Activated naive CD4-positive, alpha-beta T cell treated with anti-CD3 and anti-CD28 coated beads for 36 hours (primary cell): ENCODE measurements at regions not wholly inside any gene's neighbourhood (a gene's known extent, or its start where the extent isn't known, plus 50 kb on each side); places are given as distances from the start of the nearest gene placed in this dataset.
"Not testable (repeated sequence)": the region's sequence is repeated elsewhere in the genome, so short reads cannot be mapped to it uniquely, and the experiment has no call there.

Source experiments
- CTCF ChIA-PET: fragments of 350-600 bp; sonication (Branson Sonifier 250); formaldehyde crosslinking; loops from one replicate; lab custom pipeline; 2021; ENCODE audit warnings: antibody characterized with exemption; lab: Charles Lee
- DNase-seq: peaks from one replicate; pipeline ENCODE4 v3.0.0-alpha.2; 2020
- H3K27ac Mint-ChIP-seq: one replicate; pipeline ENCODE4 v1.8.0; 2021; ENCODE audit warnings: mild to moderate bottlenecking, mixed read lengths
- H3K27me3 Mint-ChIP-seq: one replicate; pipeline ENCODE4 v1.8.0; 2021; ENCODE audit warnings: low read depth, mixed read lengths
- H3K36me3 Mint-ChIP-seq: one replicate; pipeline ENCODE4 v1.8.0; 2021; ENCODE audit warnings: low read depth, mixed read lengths
- H3K4me1 Mint-ChIP-seq: one replicate; pipeline ENCODE4 v1.8.0; 2021; ENCODE audit warnings: low read depth, mixed read lengths
- H3K4me3 Mint-ChIP-seq: one replicate; pipeline ENCODE4 v1.8.0; 2021; ENCODE audit warnings: mild to moderate bottlenecking, moderate library complexity, mixed read lengths
- H3K9me3 Mint-ChIP-seq: one replicate; pipeline ENCODE4 v1.8.0; 2021; ENCODE audit warnings: mixed read lengths
- intact Hi-C: fragments of 100-400 bp; cut with micrococcal nuclease; formaldehyde crosslinking; loops from one replicate; pipeline ENCODE4 v1.15.1; 2023

DNA sequence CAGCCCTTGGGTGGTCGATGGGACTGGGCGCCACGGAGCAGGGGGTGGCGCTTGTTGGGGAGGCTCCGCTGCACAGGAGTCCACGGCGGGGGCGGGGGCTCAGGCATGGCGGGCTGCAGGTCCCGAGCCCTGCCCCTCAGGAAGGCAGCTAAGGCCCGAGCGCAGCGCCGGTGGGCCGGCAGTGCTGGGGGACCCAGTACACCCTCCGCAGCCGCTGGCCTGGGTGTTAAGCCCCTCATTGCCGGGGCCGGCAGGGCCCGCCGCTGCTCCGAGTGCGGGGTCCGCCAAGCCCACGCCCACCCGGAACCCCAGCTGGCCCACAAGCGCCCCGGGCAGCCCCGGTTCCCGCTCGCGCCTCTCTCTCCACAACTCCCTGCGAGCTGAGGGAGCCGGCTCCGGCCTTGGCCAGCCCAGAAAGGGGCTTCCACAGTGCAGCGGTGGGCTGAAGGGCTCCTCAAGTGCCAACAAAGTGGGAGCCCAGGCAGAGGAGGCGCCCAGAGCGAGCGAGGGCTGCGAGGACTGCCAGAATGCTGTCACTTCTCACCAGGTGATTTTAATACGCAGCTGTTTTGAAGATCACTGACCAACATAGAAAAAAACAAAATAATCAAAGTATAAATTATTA, 66.1 kb upstream of the NDST4 start:
- H3K27ac Mint-ChIP-seq, CTCF ChIA-PET, DNase-seq, intact Hi-C loops, H3K27me3 Mint-ChIP-seq, H3K4me1 Mint-ChIP-seq, H3K4me3 Mint-ChIP-seq, H3K9me3 Mint-ChIP-seq, H3K36me3 Mint-ChIP-seq: not testable (repeated sequence)

DNA sequence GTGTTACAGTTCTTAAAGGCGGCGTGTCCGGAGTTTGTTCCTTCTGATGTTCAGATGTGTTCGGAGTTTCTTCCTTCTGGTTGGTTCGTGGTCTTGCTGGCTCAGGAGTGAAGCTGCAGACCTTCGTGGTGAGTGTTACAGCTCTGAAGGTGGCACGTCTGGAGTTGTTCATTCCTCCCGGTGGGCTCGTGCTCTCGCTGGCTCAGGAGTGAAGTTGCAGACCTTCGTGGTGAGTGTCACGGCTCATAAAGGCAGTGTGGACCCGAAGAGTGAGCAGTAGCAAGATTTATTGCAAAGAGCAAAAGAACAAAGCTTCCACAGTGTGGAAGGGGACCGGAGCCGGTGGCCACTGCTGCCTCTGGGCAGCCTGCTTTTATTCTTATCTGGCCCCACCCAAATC, 65.3 kb upstream of the NDST4 start:
- H3K4me1 Mint-ChIP-seq, H3K9me3 Mint-ChIP-seq, H3K4me3 Mint-ChIP-seq, H3K36me3 Mint-ChIP-seq, CTCF ChIA-PET, DNase-seq, intact Hi-C loops, H3K27ac Mint-ChIP-seq, H3K27me3 Mint-ChIP-seq: not testable (repeated sequence)

DNA sequence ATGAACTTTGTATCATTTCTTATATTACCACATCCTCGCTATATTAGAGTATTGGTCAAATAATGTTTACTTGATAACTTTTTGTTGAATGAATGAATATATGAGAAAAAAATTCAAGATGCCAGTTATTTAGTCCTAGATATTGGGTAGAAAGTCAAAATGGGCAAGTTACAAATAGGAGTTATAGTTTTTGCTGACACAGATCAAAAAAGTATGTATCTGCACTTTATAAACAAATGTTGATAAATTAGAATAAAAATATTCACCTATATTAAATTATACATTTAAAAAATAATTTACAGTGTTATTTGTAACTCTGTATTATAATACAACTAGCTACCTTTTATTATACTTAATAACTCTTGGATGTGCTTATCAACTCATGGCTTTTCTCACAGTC, 57.8 kb upstream of the NDST4 start:
- Mint-ChIP-seq H3K27me3 (no peaks in the 10 kb centered on the region), H3K36me3 (no peaks in the 10 kb centered on the region), H3K9me3 (peaks cover 3% of the 10 kb centered on the region), H3K4me1 (no peaks in the 10 kb centered on the region), H3K4me3 (no peak overlapping the region), H3K27ac (no peak overlapping the region)
- intact Hi-C loops, result no loop called here
- CTCF ChIA-PET, result no interaction called here
- no peak for DNase-seq

DNA sequence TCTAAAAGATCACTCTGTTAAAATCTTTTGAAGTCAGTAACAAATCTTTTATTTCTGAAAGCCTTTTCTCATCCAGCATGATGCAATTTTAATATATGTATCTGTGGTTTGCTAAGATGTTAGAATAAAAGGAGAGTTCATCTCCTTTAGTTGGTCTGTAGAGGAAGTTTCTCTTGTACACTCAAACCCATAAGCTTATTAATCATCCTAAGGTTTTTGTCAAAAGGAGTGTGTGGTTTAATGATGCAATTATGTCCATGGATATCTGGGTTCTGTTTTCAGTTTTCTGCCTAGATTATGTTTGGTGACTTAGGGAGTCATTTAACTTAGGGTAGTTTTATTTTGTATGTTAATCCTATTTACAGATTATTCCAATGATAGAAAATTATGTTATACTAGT, 52.1 kb upstream of the NDST4 start:
- Mint-ChIP-seq H3K4me3 (no peak overlapping the region), H3K27me3 (no peaks in the 10 kb centered on the region), H3K4me1 (no peaks in the 10 kb centered on the region), H3K9me3 (peaks cover 5% of the 10 kb centered on the region), H3K27ac (no peak overlapping the region), H3K36me3 (no peaks in the 10 kb centered on the region)
- intact Hi-C loops, result no loop called here
- CTCF ChIA-PET, result no interaction called here
- DNase-seq, result no peak
